Stomach smooth muscle (tissue), 2 donors: ENCODE measurements at regions not wholly inside any gene's neighbourhood (a gene's known extent, or its start where the extent isn't known, plus 50 kb on each side); places are given as distances from the start of the nearest gene placed in this dataset.
A peak's percentile ranks its signal among the peaks of the same experiment; 100 is the strongest.
"Not testable (repeated sequence)": the region's sequence is repeated elsewhere in the genome, so short reads cannot be mapped to it uniquely, and the experiment has no call there.

Source experiments
- H3K27ac ChIP-seq: one replicate; pipeline ENCODE4 v1.7.0; 2013; ENCODE audit warnings: mild to moderate bottlenecking, low read length, inconsistent platforms
- H3K27me3 ChIP-seq, 2 donors: one replicate each; pipeline ENCODE4 v1.7.0; 2013; ENCODE audit warnings: low read length in 2 of 2; ENCODE audit not compliant: insufficient read depth in 2 of 2, control insufficient read depth in 1 of 2
- H3K36me3 ChIP-seq, 2 donors: one replicate each; pipeline ENCODE4 v1.7.0; 2013; ENCODE audit warnings: low read length in 2 of 2; ENCODE audit not compliant: control insufficient read depth in 2 of 2, insufficient read depth in 2 of 2
- H3K4me1 ChIP-seq: one replicate; pipeline ENCODE4 v1.7.0; 2013; ENCODE audit warnings: low read length; ENCODE audit not compliant: control insufficient read depth, insufficient read depth
- H3K4me3 ChIP-seq, 2 donors: one replicate each; pipeline ENCODE4 v1.7.0; 2013; ENCODE audit warnings: low read length in 2 of 2
- H3K9ac ChIP-seq, 2 donors: one replicate each; pipeline ENCODE4 v1.7.0; 2013; ENCODE audit warnings: low read length in 2 of 2, mild to moderate bottlenecking in 1 of 2
- H3K9me3 ChIP-seq, 2 donors: one replicate each; pipeline ENCODE4 v1.7.0; 2013; ENCODE audit warnings: low read length in 2 of 2; ENCODE audit not compliant: control insufficient read depth in 2 of 2
- donor health status: healthy.
- donor health status: Pancreatic carcinoma.

GRCh38 chr11:13174090-13174489, 103.5 kb upstream of the BMAL1 start:
- H3K27ac ChIP-seq = no peak overlapping the region
- peaks cover 0 to 2% of the 10 kb centered on the region in 2 donors for H3K27me3 ChIP-seq
- no peaks in the 10 kb centered on the region for H3K4me1 ChIP-seq
- no peak overlapping the region for H3K9ac ChIP-seq
- H3K4me3 ChIP-seq = no peak overlapping the region
- H3K36me3 ChIP-seq = no peaks in the 10 kb centered on the region
- no peaks in the 10 kb centered on the region for H3K9me3 ChIP-seq

DNA sequence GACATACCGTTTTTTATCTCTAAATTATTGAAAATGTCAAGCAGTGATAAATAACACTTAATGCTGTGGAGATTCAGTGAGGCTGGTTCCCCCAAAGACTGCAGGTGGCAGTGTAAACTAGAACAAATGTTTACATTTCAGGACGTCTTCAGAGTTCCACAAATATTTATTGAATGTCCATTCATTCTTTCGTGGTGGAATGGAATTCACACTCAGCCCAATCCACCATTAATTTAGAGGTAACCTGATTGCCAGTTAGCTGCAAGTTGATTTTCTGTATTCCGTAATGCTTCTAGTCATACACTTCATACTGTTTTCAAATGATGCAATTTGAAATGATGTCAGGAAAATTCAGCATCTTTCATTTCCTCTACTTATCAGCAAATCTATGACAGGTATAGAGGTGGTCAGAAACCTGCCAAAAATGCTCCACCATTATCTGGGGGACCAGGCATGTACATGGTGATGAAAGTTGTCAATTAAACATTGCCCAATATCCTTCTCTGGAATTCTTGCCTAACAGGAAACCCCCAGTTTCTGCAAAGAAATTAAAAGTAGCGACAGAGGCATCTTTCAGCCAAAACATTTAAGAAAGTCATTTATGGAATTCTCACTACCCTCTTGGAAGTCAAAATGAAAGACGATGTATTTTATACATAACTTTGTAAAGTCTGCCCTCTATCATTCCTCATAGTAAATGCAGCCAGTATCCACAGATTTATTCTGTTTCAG, 94.3 kb upstream of the BMAL1 start:
- no peaks in the 10 kb centered on the region for H3K27me3 ChIP-seq
- H3K36me3 ChIP-seq = no peaks in the 10 kb centered on the region
- peak overlapping the region; percentile 23 to 31 for H3K4me3 ChIP-seq
- H3K4me1 ChIP-seq = no peaks in the 10 kb centered on the region
- no peak overlapping the region for H3K27ac ChIP-seq
- peaks cover 0 to under 1% of the 10 kb centered on the region in 2 donors for H3K9me3 ChIP-seq
- no peak overlapping the region for H3K9ac ChIP-seq

- Histone ChIP-seq H3K4me3 (no peak overlapping the region), H3K9me3 (peaks cover 0 to 4% of the 10 kb centered on the region in 2 donors)
Observed at GRCh38 chr11:13183826-13184196, 93.8 kb upstream of the BMAL1 start.

GRCh38 chr11:13184295-13184794, 93.2 kb upstream of the BMAL1 start:
- Histone ChIP-seq H3K9me3 (peaks cover 0 to 4% of the 10 kb centered on the region in 2 donors), H3K36me3 (no peaks in the 10 kb centered on the region), H3K27me3 (no peaks in the 10 kb centered on the region), H3K4me1 (no peaks in the 10 kb centered on the region), H3K4me3 (no peak overlapping the region), H3K27ac (no peak overlapping the region), H3K9ac (no peak overlapping the region)

More at GRCh38 chr11:13183826-13184196, 93.8 kb upstream of the BMAL1 start:
- no peaks in the 10 kb centered on the region for H3K36me3 ChIP-seq
- no peaks in the 10 kb centered on the region for H3K4me1 ChIP-seq
- no peak overlapping the region for H3K27ac ChIP-seq
- no peak overlapping the region for H3K9ac ChIP-seq
- H3K27me3 ChIP-seq = no peaks in the 10 kb centered on the region

GRCh38 chr11:13188179-13188578, 89.4 kb upstream of the BMAL1 start:
- H3K4me1 ChIP-seq = no peaks in the 10 kb centered on the region

GRCh38 chr11:13189561-13190426, 87.8 kb upstream of the BMAL1 start:
- Histone ChIP-seq H3K9ac (no peak overlapping the region), H3K4me3 (no peak overlapping the region), H3K9me3 (peaks cover 0 to 4% of the 10 kb centered on the region in 2 donors), H3K27me3 (peaks cover 0 to 2% of the 10 kb centered on the region in 2 donors), H3K27ac (no peak overlapping the region), H3K4me1 (no peaks in the 10 kb centered on the region), H3K36me3 (no peaks in the 10 kb centered on the region)

More at GRCh38 chr11:13188179-13188578, 89.4 kb upstream of the BMAL1 start:
- Histone ChIP-seq H3K36me3 (no peaks in the 10 kb centered on the region), H3K9ac (no peak overlapping the region), H3K9me3 (peaks cover 0 to 4% of the 10 kb centered on the region in 2 donors), H3K27me3 (peaks cover 0 to 2% of the 10 kb centered on the region in 2 donors), H3K4me3 (no peak overlapping the region), H3K27ac (no peak overlapping the region)

GRCh38 chr11:13193613-13194012, 84.0 kb upstream of the BMAL1 start:
- Histone ChIP-seq H3K4me3 (no peak overlapping the region), H3K36me3 (no peaks in the 10 kb centered on the region), H3K9ac (no peak overlapping the region), H3K4me1 (no peaks in the 10 kb centered on the region), H3K9me3 (peaks cover 0 to 11% of the 10 kb centered on the region in 2 donors), H3K27me3 (peaks cover 0 to 2% of the 10 kb centered on the region in 2 donors), H3K27ac (no peak overlapping the region)

DNA sequence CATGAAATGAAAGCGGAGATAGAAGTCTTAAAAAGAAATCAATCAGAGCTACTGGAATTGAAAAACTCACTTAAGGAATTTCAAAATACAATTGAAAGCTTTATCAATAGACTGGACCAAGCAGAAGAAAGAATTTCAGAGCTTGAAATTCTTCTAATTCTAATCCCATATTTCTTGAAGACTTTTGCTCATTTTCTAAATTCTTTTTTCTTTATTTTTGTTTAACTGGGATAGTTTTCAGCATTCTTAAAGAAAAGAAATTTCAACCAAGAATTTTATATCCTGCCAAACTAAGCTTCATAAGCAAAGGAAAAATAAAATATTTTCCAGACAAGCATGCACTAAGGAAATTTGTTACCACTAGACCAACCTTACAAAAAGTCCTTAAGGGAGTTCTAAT, 80.2 kb upstream of the BMAL1 start:
- not testable (repeated sequence) for H3K4me1 ChIP-seq, H3K4me3 ChIP-seq, H3K9ac ChIP-seq, H3K27me3 ChIP-seq, H3K27ac ChIP-seq, H3K36me3 ChIP-seq
- H3K9me3 ChIP-seq = peaks cover 3 to 11% of the 10 kb centered on the region in 2 donors

- Histone ChIP-seq H3K27ac (no peak overlapping the region), H3K9me3 (peaks cover 0 to 3% of the 10 kb centered on the region in 2 donors), H3K9ac (no peak overlapping the region), H3K27me3 (no peaks in the 10 kb centered on the region), H3K4me3 (no peak overlapping the region), H3K36me3 (no peaks in the 10 kb centered on the region), H3K4me1 (no peaks in the 10 kb centered on the region)
Observed at GRCh38 chr11:13205486-13205885, 72.1 kb upstream of the BMAL1 start.

GRCh38 chr11:13206086-13206640, 71.4 kb upstream of the BMAL1 start:
- Histone ChIP-seq H3K4me1 (no peaks in the 10 kb centered on the region), H3K27ac (no peak overlapping the region), H3K27me3 (no peaks in the 10 kb centered on the region), H3K4me3 (no peak overlapping the region), H3K36me3 (no peaks in the 10 kb centered on the region), H3K9ac (no peak overlapping the region), H3K9me3 (peaks cover 0 to 3% of the 10 kb centered on the region in 2 donors)
